Karpas-422 (cell line): ENCODE measurements at regions not wholly inside any gene's neighbourhood (a gene's known extent, or its start where the extent isn't known, plus 50 kb on each side); places are given as distances from the start of the nearest gene placed in this dataset.
"Not testable (repeated sequence)": the region's sequence is repeated elsewhere in the genome, so short reads cannot be mapped to it uniquely, and the experiment has no call there.

ENCODE experiments used
- DNase-seq: peaks from one replicate; pipeline ENCODE4 v3.0.0-alpha.2; 2015
- H2AFZ ChIP-seq: fragments of 200-600 bp; sonication (generic); 2 replicates; pipeline ENCODE4 v1.6.1; 2014; ENCODE audit warnings: antibody characterized with exemption, low read length, mixed read lengths
- H3K27ac ChIP-seq: fragments of 200-600 bp; sonication (generic); 2 replicates; pipeline ENCODE4 v1.5.1; 2014; ENCODE audit warnings: mild to moderate bottlenecking, low read length, moderate library complexity
- H3K27me3 ChIP-seq: fragments of 200-600 bp; sonication (generic); 2 replicates; pipeline ENCODE4 v1.6.1; 2014; ENCODE audit warnings: low read length, mixed read lengths
- H3K36me3 ChIP-seq: fragments of 200-600 bp; sonication (generic); 2 replicates; pipeline ENCODE4 v1.6.1; 2014; ENCODE audit warnings: low read length, mixed read lengths; ENCODE audit not compliant: insufficient read depth
- H3K4me1 ChIP-seq: fragments of 200-600 bp; sonication (generic); 2 replicates; pipeline ENCODE4 v1.6.1; 2014; ENCODE audit warnings: mild to moderate bottlenecking, low read length, mixed read lengths
- H3K4me2 ChIP-seq: fragments of 200-600 bp; sonication (generic); 2 replicates; pipeline ENCODE4 v1.6.1; 2014; ENCODE audit warnings: low read length, low read depth, mild to moderate bottlenecking; ENCODE audit not compliant: poor library complexity, severe bottlenecking
- H3K4me3 ChIP-seq: fragments of 200-600 bp; sonication (generic); 2 replicates; pipeline ENCODE4 v1.5.1; 2014; ENCODE audit warnings: mild to moderate bottlenecking, antibody characterized with exemption, low read length, mixed read lengths
- H3K79me2 ChIP-seq: fragments of 200-600 bp; sonication (generic); 2 replicates; pipeline ENCODE4 v1.6.1; 2014; ENCODE audit warnings: mild to moderate bottlenecking, low read length, mixed read lengths
- H3K9ac ChIP-seq: fragments of 200-600 bp; sonication (generic); 2 replicates; pipeline ENCODE4 v1.6.0; 2014; ENCODE audit warnings: low read length
- H3K9me2 ChIP-seq: fragments of 200-600 bp; sonication (generic), shearing (Covaris generic); replicated peaks from 2 replicates; pipeline ENCODE4 v1.6.0; 2014; ENCODE audit warnings: mild to moderate bottlenecking, low read length, moderate library complexity; ENCODE audit not compliant: insufficient read depth
- H3K9me3 ChIP-seq: fragments of 300-700, 200-600 bp; sonication (generic); 2 replicates; pipeline ENCODE4 v1.6.1; 2014; ENCODE audit warnings: low read length, mixed read lengths
- H4K20me1 ChIP-seq: fragments of 200-600 bp; sonication (generic); 2 replicates; pipeline ENCODE4 v1.6.1; 2014; ENCODE audit warnings: mild to moderate bottlenecking, antibody characterized with exemption, low read length, low read depth; ENCODE audit not compliant: insufficient read depth

GRCh38 chr22:16090991-16091390 lies 401.2 kb downstream of the POTEH start:
- not testable (repeated sequence) for H3K9ac ChIP-seq, H3K4me3 ChIP-seq, H4K20me1 ChIP-seq, H3K9me2 ChIP-seq, H3K9me3 ChIP-seq, H3K4me2 ChIP-seq, H3K79me2 ChIP-seq, H2AFZ ChIP-seq, H3K36me3 ChIP-seq, H3K27ac ChIP-seq, H3K4me1 ChIP-seq, DNase-seq, H3K27me3 ChIP-seq

GRCh38 chr22:16105121-16105520 lies 415.3 kb downstream of the POTEH start:
- H4K20me1 ChIP-seq, H2AFZ ChIP-seq, H3K4me1 ChIP-seq, DNase-seq, H3K79me2 ChIP-seq, H3K4me2 ChIP-seq, H3K9me2 ChIP-seq, H3K9ac ChIP-seq, H3K36me3 ChIP-seq, H3K27ac ChIP-seq, H3K9me3 ChIP-seq, H3K27me3 ChIP-seq, H3K4me3 ChIP-seq: not testable (repeated sequence)

GRCh38 chr22:16131456-16131855 lies 441.6 kb downstream of the POTEH start:
- H3K9me2 ChIP-seq, H2AFZ ChIP-seq, H3K27me3 ChIP-seq, H3K9me3 ChIP-seq, H3K4me2 ChIP-seq, H3K79me2 ChIP-seq, DNase-seq, H3K4me1 ChIP-seq, H3K4me3 ChIP-seq, H3K36me3 ChIP-seq, H4K20me1 ChIP-seq, H3K27ac ChIP-seq, H3K9ac ChIP-seq: not testable (repeated sequence)

- no peaks in the 10 kb centered on the region for H3K79me2 ChIP-seq
Observed at GRCh38 chr22:16131918-16132317, 442.1 kb downstream of the POTEH start.

GRCh38 chr22:16132598-16132997 lies 442.8 kb downstream of the POTEH start:
- H2AFZ ChIP-seq, H3K4me1 ChIP-seq, DNase-seq, H3K36me3 ChIP-seq, H3K9me3 ChIP-seq, H3K4me3 ChIP-seq, H4K20me1 ChIP-seq, H3K27ac ChIP-seq, H3K9ac ChIP-seq, H3K79me2 ChIP-seq, H3K27me3 ChIP-seq, H3K4me2 ChIP-seq, H3K9me2 ChIP-seq: not testable (repeated sequence)

More at GRCh38 chr22:16131918-16132317, 442.1 kb downstream of the POTEH start:
- no peaks in the 10 kb centered on the region for H4K20me1 ChIP-seq
- no peaks in the 10 kb centered on the region for H3K36me3 ChIP-seq
- DNase-seq: no peak
- no peak overlapping the region for H3K4me3 ChIP-seq
- no peak overlapping the region for H3K27ac ChIP-seq
- H3K27me3 ChIP-seq: no peaks in the 10 kb centered on the region
- no peaks in the 10 kb centered on the region for H3K9me2 ChIP-seq
- no peak overlapping the region for H3K4me2 ChIP-seq
- no peaks in the 10 kb centered on the region for H3K9me3 ChIP-seq
- no peaks in the 10 kb centered on the region for H3K4me1 ChIP-seq
- no peak overlapping the region for H3K9ac ChIP-seq
- H2AFZ ChIP-seq: no peak overlapping the region

- H3K4me3 ChIP-seq, H3K4me1 ChIP-seq, H3K4me2 ChIP-seq, H3K27ac ChIP-seq, H3K9ac ChIP-seq, DNase-seq, H3K9me3 ChIP-seq, H4K20me1 ChIP-seq, H3K36me3 ChIP-seq, H2AFZ ChIP-seq, H3K9me2 ChIP-seq, H3K27me3 ChIP-seq, H3K79me2 ChIP-seq: not testable (repeated sequence)
Observed at GRCh38 chr22:16146101-16146500, 446.5 kb downstream of the CCT8L2 start.

- not testable (repeated sequence) for H3K27ac ChIP-seq, H4K20me1 ChIP-seq, H3K4me2 ChIP-seq, H3K9ac ChIP-seq, H3K4me3 ChIP-seq, H3K27me3 ChIP-seq, H2AFZ ChIP-seq, H3K4me1 ChIP-seq, H3K9me2 ChIP-seq, H3K9me3 ChIP-seq, H3K79me2 ChIP-seq, H3K36me3 ChIP-seq
- peak; percentile 49 for DNase-seq
Observed at GRCh38 chr22:16146916-16147315, 445.7 kb downstream of the CCT8L2 start.

- H3K4me1 ChIP-seq, H3K9ac ChIP-seq, H3K27ac ChIP-seq: not testable (repeated sequence)
Observed at GRCh38 chr22:16177287-16177686, 415.3 kb downstream of the CCT8L2 start.

GRCh38 chr22:16183864-16184263 lies 408.7 kb downstream of the CCT8L2 start:
- not testable (repeated sequence) for H4K20me1 ChIP-seq, H3K27ac ChIP-seq, H3K4me2 ChIP-seq, H3K27me3 ChIP-seq, H3K4me3 ChIP-seq, H3K9me3 ChIP-seq, H3K4me1 ChIP-seq, DNase-seq, H3K9ac ChIP-seq, H3K9me2 ChIP-seq, H3K79me2 ChIP-seq, H3K36me3 ChIP-seq, H2AFZ ChIP-seq

More at GRCh38 chr22:16177287-16177686, 415.3 kb downstream of the CCT8L2 start:
- H3K36me3 ChIP-seq, H3K4me3 ChIP-seq, H3K9me2 ChIP-seq, H3K4me2 ChIP-seq, H4K20me1 ChIP-seq, H3K27me3 ChIP-seq, H3K79me2 ChIP-seq, H3K9me3 ChIP-seq, DNase-seq, H2AFZ ChIP-seq: not testable (repeated sequence)
